ENCODE measurements at regions not wholly inside any gene's neighbourhood (a gene's known extent, or its start where the extent isn't known, plus 50 kb on each side); places are given as distances from the start of the nearest gene placed in this dataset.

DNA sequence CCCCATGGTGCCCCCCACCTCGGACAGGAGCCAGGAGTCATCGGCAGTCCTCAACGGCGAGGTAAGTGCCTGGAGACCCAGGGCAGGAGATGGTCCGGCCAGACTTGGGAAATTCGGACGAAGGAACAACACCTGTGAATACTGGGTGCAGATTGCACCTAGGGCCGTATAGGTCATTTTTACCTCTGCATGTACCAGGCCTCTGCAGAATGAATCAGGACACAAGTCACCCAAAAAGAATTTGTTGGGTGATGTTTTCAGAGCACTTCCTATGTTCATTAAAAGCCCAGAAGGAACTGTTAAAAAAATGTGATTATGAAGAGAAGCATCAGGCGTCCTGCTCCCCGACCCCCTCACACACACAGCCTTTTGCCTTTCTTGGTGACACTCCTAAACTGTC lies 93.9 kb downstream of the C11orf91 start:
- Mint-ChIP-seq H3K4me3 (no peak overlapping the region), H3K27me3 (peaks cover 4 to 14% (median 9%) of the 10 kb centered on the region in 5 donors)

DNA sequence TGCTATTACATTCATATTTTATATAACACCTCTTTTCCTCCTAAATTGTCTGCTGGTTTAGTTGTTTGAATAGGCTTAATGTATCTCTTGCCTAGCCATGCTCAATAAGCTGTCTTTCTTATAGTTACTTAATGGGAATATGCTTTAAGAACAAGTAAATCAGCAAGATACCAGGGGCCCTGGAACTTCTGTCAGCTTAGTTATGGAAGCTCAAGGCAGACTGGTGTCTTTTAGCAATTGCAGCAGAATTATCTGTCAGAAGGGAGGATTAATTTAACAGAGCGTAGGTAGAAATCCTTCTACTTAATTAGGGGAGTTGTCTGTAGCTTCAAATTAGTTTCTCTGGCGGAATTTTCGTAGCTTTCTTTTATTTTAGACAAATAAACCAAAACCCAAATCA lies 94.9 kb downstream of the C11orf91 start:
- H3K27me3 Mint-ChIP-seq = peaks cover 6 to 19% (median 12%) of the 10 kb centered on the region in 5 donors
- H3K9me3 Mint-ChIP-seq = no peaks in the 10 kb centered on the region
- ATAC-seq (no peak), DNase-seq (no peak)
- H3K4me3 Mint-ChIP-seq = no peak overlapping the region
- POLR2A ChIA-PET = no interaction called here
- H3K27ac Mint-ChIP-seq = no peak overlapping the region
- no peaks in the 10 kb centered on the region for H3K36me3 Mint-ChIP-seq
- no peaks in the 10 kb centered on the region for H3K4me1 Mint-ChIP-seq

More for the DNA sequence above, 93.9 kb downstream of the C11orf91 start:
- Mint-ChIP-seq H3K9me3 (no peaks in the 10 kb centered on the region), H3K36me3 (no peaks in the 10 kb centered on the region), H3K4me1 (no peaks in the 10 kb centered on the region), H3K27ac (no peak overlapping the region)
- POLR2A ChIA-PET = no interaction called here
- ATAC-seq = no peak
- no peak for DNase-seq

DNA sequence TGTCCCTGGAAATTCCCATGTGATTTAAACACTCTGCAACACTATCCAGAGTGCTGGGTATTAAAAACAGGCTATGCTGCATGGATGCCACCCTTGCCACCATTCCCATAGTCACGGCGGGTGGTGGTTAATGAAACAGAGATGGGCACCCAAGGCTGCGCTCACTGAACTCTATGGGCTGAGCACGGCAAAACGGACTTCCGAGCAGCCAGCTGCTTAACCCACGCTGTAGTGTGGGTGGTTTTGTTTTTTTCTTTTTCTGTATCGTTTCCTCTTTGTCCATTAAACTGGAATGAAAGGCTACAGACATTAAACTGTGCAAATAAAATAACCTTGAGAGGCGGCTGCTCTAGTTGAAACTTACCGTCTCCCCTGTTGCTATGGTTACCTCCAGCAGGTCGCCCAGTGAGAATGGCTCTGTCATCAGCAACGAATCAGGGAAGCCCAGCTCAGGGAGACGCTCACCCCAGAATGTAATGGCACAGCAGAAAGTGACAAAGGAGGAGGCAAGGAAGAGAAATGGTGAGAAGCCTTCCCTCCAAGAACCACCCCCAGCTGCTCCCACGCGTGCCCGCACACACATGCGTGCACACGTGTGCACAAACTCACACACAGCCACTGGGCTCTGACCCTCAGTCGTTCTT lies 102.1 kb downstream of the C11orf91 start:
- no peak for ATAC-seq
- no peak for DNase-seq
- H3K4me3 Mint-ChIP-seq = no peak overlapping the region
- peaks cover 16 to 46% (median 35%) of the 10 kb centered on the region in 5 donors for H3K27me3 Mint-ChIP-seq
- H3K36me3 Mint-ChIP-seq = no peaks in the 10 kb centered on the region
- H3K4me1 Mint-ChIP-seq = no peaks in the 10 kb centered on the region
- H3K9me3 Mint-ChIP-seq = peaks cover 0 to 3% (median 0%) of the 10 kb centered on the region in 9 donors
- no peak overlapping the region for H3K27ac Mint-ChIP-seq
- POLR2A ChIA-PET = no interaction called here

DNA sequence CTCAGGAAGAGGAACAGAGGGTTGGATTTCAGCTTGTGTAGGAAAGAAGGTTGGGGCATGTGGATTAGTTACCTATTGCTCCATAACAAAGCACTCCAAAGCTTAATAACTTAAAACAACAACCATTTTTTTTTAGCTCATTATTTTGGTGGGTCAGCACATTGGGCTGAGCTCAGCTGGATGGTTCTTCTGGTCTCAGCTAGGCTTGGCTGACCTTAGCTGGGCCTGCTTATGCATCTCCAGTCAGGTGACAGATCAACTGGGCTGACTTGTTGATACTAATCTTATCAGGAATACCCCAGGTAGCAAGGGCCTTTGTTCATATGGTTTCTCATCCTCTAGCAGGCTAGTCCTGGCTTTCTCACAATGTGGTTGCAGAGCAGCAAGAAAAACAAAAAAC lies 106.4 kb downstream of the C11orf91 start:
- Mint-ChIP-seq H3K4me3 (no peak overlapping the region), H3K27me3 (peaks cover 9 to 21% (median 15%) of the 10 kb centered on the region in 5 donors), H3K4me1 (no peaks in the 10 kb centered on the region), H3K9me3 (peaks cover 0 to 3% (median 0%) of the 10 kb centered on the region in 9 donors), H3K27ac (no peak overlapping the region), H3K36me3 (no peaks in the 10 kb centered on the region)
- ATAC-seq (no peak), DNase-seq (no peak)
- POLR2A ChIA-PET = no interaction called here

DNA sequence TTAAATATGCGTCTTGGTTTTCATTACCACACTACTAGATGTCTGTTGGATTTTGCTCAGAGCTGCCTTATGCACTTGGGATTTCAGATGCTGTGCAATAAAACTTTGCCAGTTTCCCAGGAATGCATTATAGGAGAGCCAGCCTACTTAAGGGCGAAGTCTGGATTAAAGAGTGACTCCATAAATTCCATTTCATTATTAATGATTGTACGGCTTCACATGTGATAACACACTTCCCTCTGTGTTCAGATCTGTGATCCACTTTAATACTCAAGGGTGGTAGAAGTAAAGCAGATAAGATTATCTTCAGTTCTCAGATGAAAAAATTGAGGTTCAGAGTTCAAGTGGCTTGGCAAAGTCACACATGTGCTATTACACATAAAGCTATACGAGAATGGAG lies 110.2 kb downstream of the C11orf91 start:
- no peak overlapping the region for H3K27ac Mint-ChIP-seq
- no peak for ATAC-seq
- no peaks in the 10 kb centered on the region for H3K36me3 Mint-ChIP-seq
- POLR2A ChIA-PET = no interaction called here
- H3K9me3 Mint-ChIP-seq = peaks cover 0 to 6% (median 0%) of the 10 kb centered on the region in 9 donors
- H3K4me1 Mint-ChIP-seq = no peaks in the 10 kb centered on the region
- H3K4me3 Mint-ChIP-seq = no peak overlapping the region
- DNase-seq = no peak
- peaks cover 5 to 22% (median 14%) of the 10 kb centered on the region in 5 donors for H3K27me3 Mint-ChIP-seq

DNA sequence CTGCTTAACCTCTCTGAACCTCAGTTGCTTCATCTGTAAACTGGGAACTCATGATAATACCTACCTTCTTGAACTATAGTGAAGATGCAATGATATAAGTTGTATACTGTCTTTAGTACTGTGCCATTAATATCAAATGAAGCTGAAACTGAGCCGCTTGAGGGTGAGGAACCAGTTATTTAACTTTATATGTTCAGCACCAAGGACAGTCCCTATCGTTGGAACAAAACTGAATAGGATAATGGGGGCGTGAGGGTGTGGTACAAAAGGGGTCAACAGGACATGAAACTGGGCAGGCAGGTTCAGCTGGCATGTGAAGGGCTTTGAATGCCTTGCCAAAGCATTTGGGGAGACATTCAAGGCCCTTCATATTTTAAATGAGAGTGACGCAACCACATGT lies 112.6 kb downstream of the C11orf91 start:
- Mint-ChIP-seq H3K36me3 (no peaks in the 10 kb centered on the region), H3K27ac (no peak overlapping the region), H3K4me1 (no peaks in the 10 kb centered on the region), H3K27me3 (peaks cover 5 to 27% (median 14%) of the 10 kb centered on the region in 5 donors), H3K9me3 (peaks cover 0 to 6% (median 0%) of the 10 kb centered on the region in 9 donors), H3K4me3 (no peak overlapping the region)
- ATAC-seq (no peak), DNase-seq (no peak)
- POLR2A ChIA-PET = no interaction called here

DNA sequence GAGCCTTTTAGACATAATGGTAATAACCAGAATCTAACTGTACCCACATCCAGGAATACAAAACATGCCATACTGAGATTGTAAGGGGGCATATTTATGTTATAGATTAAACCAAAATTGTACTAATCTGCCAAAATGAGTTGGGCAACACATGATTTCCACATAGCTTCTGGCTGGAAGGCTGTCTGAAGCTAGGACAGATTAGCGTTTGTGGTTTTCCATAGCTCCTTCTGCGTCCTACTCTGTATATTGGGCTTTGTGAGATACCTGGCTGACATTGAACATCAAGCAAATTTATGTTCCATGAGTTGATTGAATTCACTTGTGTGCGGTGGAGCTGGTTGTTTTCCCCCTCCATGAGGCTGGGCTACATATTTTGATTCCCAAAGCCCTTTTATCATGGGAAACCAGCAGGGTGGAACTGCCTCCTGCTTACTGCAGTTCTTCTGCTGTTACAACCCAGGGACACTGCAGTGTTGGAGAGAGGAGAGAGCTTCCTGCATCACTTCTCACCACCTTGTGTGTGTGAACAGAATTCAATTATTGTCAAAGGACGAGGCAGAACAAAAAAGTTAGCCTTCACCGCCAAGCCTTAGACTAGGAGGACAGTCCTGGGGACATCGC lies 114.9 kb downstream of the C11orf91 start:
- Mint-ChIP-seq H3K36me3 (no peaks in the 10 kb centered on the region), H3K27me3 (peaks cover 6 to 44% (median 25%) of the 10 kb centered on the region in 5 donors), H3K4me1 (no peaks in the 10 kb centered on the region), H3K4me3 (no peak overlapping the region), H3K9me3 (peaks cover 0 to 6% (median 0%) of the 10 kb centered on the region in 9 donors), H3K27ac (peak overlapping the region in 1 of 10 donors; percentile 50)
- DNase-seq (no peak), ATAC-seq (no peak)
- POLR2A ChIA-PET = no interaction called here

DNA sequence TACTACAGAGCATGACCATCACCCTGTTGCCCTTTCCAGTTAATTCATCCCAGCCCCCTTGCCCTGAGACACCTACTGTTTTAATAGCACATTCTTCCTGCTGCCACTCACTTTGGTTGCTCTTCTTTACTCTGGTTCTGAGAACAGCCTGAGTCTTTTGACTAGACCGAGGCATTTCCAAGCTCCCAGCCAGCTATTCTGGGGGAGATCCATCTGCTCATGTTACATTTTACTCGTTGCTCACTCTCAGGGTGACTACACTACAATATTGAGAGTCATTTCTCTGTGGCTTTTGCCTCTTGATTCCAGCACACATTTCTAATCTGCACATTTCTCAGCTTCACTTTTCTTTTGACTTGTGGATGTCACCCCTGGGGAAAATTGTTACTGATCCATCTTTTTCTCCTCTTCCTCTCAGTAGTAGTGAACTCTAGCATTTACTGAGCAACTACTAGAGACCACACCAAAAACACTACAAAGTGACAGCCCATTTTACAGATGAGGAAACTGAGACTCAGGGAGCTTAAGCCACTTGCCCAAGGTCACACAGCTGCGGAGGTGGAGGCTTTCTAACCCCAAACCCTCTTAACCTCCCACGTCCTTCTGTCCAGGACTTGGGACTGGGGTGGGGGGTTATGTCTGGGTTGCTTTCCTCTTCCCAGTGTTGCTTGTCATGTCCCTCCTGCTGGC lies 117.8 kb downstream of the C11orf91 start:
- no peaks in the 10 kb centered on the region for H3K4me1 Mint-ChIP-seq
- DNase-seq (no peak), ATAC-seq (no peak)
- H3K4me3 Mint-ChIP-seq = no peak overlapping the region
- peaks cover 14 to 41% (median 34%) of the 10 kb centered on the region in 5 donors for H3K27me3 Mint-ChIP-seq
- no peak overlapping the region for H3K27ac Mint-ChIP-seq
- H3K36me3 Mint-ChIP-seq = no peaks in the 10 kb centered on the region
- POLR2A ChIA-PET = no interaction called here
- peaks cover 0 to 3% (median 0%) of the 10 kb centered on the region in 9 donors for H3K9me3 Mint-ChIP-seq

DNA sequence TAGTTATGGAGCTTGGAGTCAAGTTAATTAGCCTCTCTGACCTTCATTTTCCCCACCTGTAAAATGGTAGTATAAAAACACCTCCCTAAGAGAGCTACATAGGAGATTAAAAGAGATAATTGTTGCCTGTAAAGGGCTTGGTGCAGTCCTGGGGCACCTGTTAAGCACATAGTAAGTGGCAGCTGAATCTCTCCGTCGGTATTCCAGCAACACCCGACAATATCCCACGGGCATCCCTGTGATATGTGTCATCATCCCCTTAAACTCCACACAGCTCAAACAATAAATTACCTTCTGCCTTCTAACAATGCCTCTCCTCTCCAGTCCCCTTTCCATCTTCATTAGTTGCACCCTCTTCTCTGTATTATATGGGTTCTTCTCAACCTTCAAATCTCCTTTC lies 121.5 kb downstream of the C11orf91 start:
- POLR2A ChIA-PET = no interaction called here
- H3K4me1 Mint-ChIP-seq = no peaks in the 10 kb centered on the region

DNA sequence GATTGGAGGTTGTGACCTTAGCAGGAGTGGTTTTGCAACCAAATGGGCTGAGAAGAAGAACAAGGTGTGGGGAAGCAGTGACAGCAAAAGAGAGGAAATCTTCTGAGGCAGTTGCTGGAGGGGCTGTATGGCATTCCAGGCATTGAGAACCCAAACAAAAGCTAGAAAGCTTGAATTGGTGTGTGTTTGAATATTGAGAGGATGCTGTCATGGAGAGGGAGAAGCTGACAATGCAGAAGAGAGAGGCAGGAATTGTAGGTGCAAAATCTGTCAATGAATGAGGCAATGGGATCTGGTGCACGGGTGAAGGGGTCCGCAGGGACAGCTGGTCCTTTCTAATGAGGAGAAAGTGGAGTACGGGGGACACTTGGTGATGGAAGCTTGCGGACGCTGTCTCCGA lies 123.4 kb downstream of the C11orf91 start:
- Mint-ChIP-seq H3K36me3 (peaks cover 0 to 9% (median 0%) of the 10 kb centered on the region in 3 donors), H3K27ac (no peak overlapping the region), H3K4me3 (no peak overlapping the region), H3K4me1 (no peaks in the 10 kb centered on the region), H3K9me3 (peaks cover 0 to 10% (median 2%) of the 10 kb centered on the region in 9 donors), H3K27me3 (peaks cover 8 to 15% (median 13%) of the 10 kb centered on the region in 5 donors)
- ATAC-seq (no peak), DNase-seq (no peak)
- POLR2A ChIA-PET = no interaction called here

More for the DNA sequence above, 121.5 kb downstream of the C11orf91 start:
- Mint-ChIP-seq H3K27ac (no peak overlapping the region), H3K4me3 (no peak overlapping the region), H3K27me3 (peaks cover 10 to 25% (median 16%) of the 10 kb centered on the region in 5 donors), H3K9me3 (no peaks in the 10 kb centered on the region), H3K36me3 (no peaks in the 10 kb centered on the region)
- DNase-seq (no peak), ATAC-seq (no peak)

DNA sequence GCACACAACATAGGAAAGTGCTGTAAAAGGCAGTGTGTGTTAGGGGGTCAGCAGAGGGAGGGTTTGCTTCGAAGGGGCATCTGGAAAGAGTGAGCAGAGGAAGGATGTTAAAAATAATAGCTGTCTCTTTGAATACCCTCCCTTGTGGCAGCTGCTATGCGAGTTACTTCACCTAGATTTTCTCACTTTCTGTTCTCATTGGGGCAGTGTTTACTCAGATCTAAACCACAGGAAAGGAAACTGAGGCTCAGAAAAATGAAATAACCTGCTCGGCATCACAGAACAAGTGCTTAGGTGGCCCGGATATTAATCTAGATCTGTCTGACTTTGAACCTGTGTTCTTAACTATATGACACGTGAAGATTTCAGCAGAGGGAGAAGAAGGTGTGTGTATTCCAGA lies 125.3 kb downstream of the C11orf91 start:
- no peak overlapping the region for H3K27ac Mint-ChIP-seq
- peaks cover 0 to 15% (median 3%) of the 10 kb centered on the region in 9 donors for H3K9me3 Mint-ChIP-seq
- DNase-seq (no peak), ATAC-seq (no peak)
- no peaks in the 10 kb centered on the region for H3K4me1 Mint-ChIP-seq
- H3K27me3 Mint-ChIP-seq = peaks cover under 1 to 11% (median 9%) of the 10 kb centered on the region in 5 donors
- POLR2A ChIA-PET = no interaction called here
- peaks cover 0 to 13% (median 0%) of the 10 kb centered on the region in 3 donors for H3K36me3 Mint-ChIP-seq
- H3K4me3 Mint-ChIP-seq = no peak overlapping the region

DNA sequence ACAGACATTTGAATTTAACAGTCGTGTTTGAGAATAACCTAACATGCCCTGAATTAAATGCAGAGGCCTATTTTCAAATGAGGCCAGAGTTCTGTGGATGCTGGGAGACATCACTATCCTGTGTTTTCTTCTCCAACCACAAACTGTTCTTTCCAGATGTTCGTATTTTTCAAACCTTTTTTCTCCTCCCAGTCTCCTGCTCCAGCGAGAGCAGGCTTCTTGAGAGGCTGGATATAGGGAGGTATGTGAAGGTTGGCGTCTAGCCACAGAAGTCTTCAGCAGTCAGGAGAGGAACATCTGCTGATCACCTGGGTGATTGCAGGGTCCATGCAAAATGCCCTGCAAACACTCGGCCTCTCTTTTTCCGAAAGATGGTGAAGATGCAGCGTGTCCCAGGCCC lies 126.3 kb downstream of the C11orf91 start:
- H3K27me3 Mint-ChIP-seq = peaks cover 3 to 8% (median 6%) of the 10 kb centered on the region in 5 donors
- H3K27ac Mint-ChIP-seq = no peak overlapping the region
- H3K9me3 Mint-ChIP-seq = peaks cover 0 to 15% (median 3%) of the 10 kb centered on the region in 9 donors
- H3K4me1 Mint-ChIP-seq = no peaks in the 10 kb centered on the region
- no peak overlapping the region for H3K4me3 Mint-ChIP-seq
- no peak for DNase-seq
- H3K36me3 Mint-ChIP-seq = peaks cover 0 to 13% (median 0%) of the 10 kb centered on the region in 3 donors
- POLR2A ChIA-PET = no interaction called here
- ATAC-seq = no peak

DNA sequence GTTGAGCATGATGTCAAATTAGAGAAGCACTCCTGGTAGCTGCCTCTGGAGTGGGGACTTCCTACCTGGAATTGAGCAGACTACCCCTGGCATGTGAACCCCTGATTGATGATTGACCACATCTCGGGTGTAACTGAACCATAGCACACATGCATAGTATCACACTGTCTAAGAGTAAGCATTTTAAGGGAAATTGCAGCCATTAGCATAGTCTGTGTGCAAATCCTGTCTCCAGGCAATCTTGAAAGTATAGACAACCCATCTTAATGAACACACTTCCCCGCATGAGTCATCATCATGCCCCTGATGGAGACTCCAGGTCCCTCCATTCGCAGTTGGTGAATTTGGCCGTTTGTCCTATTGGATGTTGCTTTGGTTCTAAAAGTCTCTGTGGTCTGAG lies 131.3 kb downstream of the C11orf91 start:
- H3K36me3 Mint-ChIP-seq = peaks cover 0 to 13% (median 0%) of the 10 kb centered on the region in 3 donors
- peaks cover 3 to 17% (median 12%) of the 10 kb centered on the region in 5 donors for H3K27me3 Mint-ChIP-seq
- H3K9me3 Mint-ChIP-seq = peaks cover 0 to 15% (median 3%) of the 10 kb centered on the region in 9 donors
- H3K4me1 Mint-ChIP-seq = no peaks in the 10 kb centered on the region
- no peak for DNase-seq
- no peak overlapping the region for H3K27ac Mint-ChIP-seq
- ATAC-seq = no peak
- H3K4me3 Mint-ChIP-seq = no peak overlapping the region
- POLR2A ChIA-PET = no interaction called here

Data from naive thymus-derived CD8-positive, alpha-beta T cell (primary cell).